Stimulated activated CD4-positive, alpha-beta T cell treated with anti-CD3 and anti-CD28 coated beads, Interleukin-2, amount 100 ng/mL, for 24 hours (primary cell): ENCODE measurements at regions not wholly inside any gene's neighbourhood (a gene's known extent, or its start where the extent isn't known, plus 50 kb on each side); places are given as distances from the start of the nearest gene placed in this dataset.

Source experiments
- DNase-seq, 2 donors: peaks; one replicate each; pipeline ENCODE4 v3.0.0-alpha.2; 2020

GRCh38 chr1:13976485-13976884 is 276.5 kb downstream of the PRDM2 start:
- no peak for DNase-seq

- no peak for DNase-seq
These were observed 281.2 kb downstream of the PRDM2 start for GRCh38 chr1:13981142-13981541.

GRCh38 chr1:13983393-13983792 is 283.4 kb downstream of the PRDM2 start:
- no peak for DNase-seq

- no peak for DNase-seq
These were observed 291.0 kb downstream of the PRDM2 start for GRCh38 chr1:13990939-13991338.

GRCh38 chr1:13992489-13993285 is 292.7 kb downstream of the PRDM2 start:
- DNase-seq: no peak

GRCh38 chr1:13994386-13994785 is 294.4 kb downstream of the PRDM2 start:
- no peak for DNase-seq

- DNase-seq: no peak
These were observed 296.3 kb downstream of the PRDM2 start for GRCh38 chr1:13996334-13996733.

GRCh38 chr1:14003552-14003951 is 303.6 kb downstream of the PRDM2 start:
- no peak for DNase-seq

- DNase-seq: no peak
These were observed 309.6 kb downstream of the PRDM2 start for GRCh38 chr1:14009582-14009981.

- no peak for DNase-seq
These were observed 310.5 kb downstream of the PRDM2 start for GRCh38 chr1:14010476-14010875.

GRCh38 chr1:14011132-14011531 is 311.1 kb downstream of the PRDM2 start:
- no peak for DNase-seq

GRCh38 chr1:14011888-14012287 is 311.9 kb downstream of the PRDM2 start:
- no peak for DNase-seq

- DNase-seq: no peak
These were observed 314.9 kb downstream of the PRDM2 start for GRCh38 chr1:14014929-14015328.

GRCh38 chr1:14015917-14016316 is 315.9 kb downstream of the PRDM2 start:
- DNase-seq: no peak

GRCh38 chr1:14017531-14017961 is 317.6 kb downstream of the PRDM2 start:
- no peak for DNase-seq

- DNase-seq: no peak
These were observed 319.5 kb downstream of the PRDM2 start for GRCh38 chr1:14019461-14019860.

GRCh38 chr1:14020006-14020405 is 320.0 kb downstream of the PRDM2 start:
- DNase-seq: no peak

GRCh38 chr1:14027099-14027498 is 327.1 kb downstream of the PRDM2 start:
- DNase-seq: no peak

- no peak for DNase-seq
These were observed 331.5 kb downstream of the PRDM2 start for GRCh38 chr1:14031461-14031860.

- no peak for DNase-seq
These were observed 334.5 kb downstream of the PRDM2 start for GRCh38 chr1:14034506-14034905.

GRCh38 chr1:14037101-14037847 is 337.3 kb downstream of the PRDM2 start:
- no peak for DNase-seq

GRCh38 chr1:14039582-14040430 is 339.8 kb downstream of the PRDM2 start:
- no peak for DNase-seq

GRCh38 chr1:14049965-14050364 is 350.0 kb downstream of the PRDM2 start:
- no peak for DNase-seq
